Caki2 (cell line): ENCODE measurements at regions not wholly inside any gene's neighbourhood (a gene's known extent, or its start where the extent isn't known, plus 50 kb on each side); places are given as distances from the start of the nearest gene placed in this dataset.

Experiments used
- DNase-seq: peaks from one replicate; pipeline ENCODE4 v3.0.0-alpha.2; 2015; ENCODE audit warnings: low read depth
- in situ Hi-C: cut with HindIII; loops from 2 replicates; pipeline ENCODE4 v1.10.0; 2016; ENCODE audit warnings: low sequenced_read_pairs, low pct_unique_long_range_greater_than_20kb, mixed read lengths

DNA sequence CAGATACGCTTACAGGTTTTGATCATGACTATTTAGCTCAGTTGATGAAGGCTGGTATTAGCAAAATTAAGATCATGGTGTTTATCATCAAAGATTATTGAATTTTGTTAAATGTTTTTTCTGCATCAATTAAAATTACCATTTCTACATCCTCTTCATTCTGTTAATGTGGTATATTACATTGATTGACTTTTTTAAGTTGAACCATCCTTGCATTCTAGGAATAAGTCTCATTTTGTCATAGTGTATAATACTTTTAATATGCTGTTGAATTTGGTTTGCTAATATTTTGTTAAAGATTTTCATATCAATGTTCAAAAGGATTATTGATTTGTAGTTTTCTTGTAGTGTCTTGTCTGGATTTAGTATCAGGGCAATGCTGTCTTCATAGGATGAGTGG lies 142.4 kb downstream of the LYPLAL1 start:
- in situ Hi-C loops: no loop called here
- DNase-seq: no peak

DNA sequence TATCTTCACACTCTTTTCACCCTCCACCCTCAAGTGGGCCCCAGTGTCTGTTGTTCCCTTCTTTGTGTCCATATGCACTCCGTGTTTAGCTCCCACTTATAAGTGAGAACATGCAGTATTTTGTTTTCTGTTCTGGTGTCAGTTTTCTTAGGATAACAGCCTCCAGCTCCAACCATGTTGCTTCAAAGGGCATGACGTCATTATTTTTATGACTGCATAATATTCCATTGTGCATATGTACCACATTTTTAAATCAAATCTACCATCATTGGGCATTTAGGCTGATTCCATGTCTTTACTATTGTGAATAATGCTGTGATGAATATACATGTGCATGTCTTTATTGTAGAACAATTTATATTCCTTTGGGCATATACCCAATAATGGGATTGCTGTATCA lies 140.3 kb downstream of the LYPLAL1 start:
- in situ Hi-C loops: no loop called here
- DNase-seq: no peak

GRCh38 chr1:219312967-219313366 lies 139.3 kb downstream of the LYPLAL1 start:
- in situ Hi-C loops: no loop called here
- DNase-seq: peak; percentile 78

DNA sequence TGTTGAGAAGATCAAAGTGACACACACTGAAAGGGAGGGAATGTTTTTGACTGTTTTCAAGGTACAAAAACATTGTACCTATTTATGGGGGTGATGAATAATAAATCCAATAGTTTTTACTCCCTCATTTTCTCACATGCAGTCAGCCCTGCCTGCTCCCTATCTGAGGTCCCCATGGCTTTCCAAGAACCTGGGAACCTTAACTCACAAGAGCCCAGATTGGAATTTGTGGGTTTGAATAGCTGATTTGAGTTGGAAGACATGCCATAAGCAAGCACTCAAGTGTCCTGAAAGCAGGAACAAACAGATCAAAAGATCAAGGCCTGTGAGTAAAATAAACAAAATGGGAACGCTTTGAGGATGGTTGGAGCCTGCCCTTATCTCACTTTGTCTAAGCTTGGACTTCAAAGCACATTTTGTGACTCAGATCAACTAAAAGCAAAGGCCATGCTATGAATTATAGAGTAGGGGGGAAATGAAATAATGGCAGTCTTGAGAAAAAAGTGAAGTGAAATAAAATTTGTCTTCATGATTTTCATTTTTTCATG lies 136.6 kb downstream of the LYPLAL1 start:
- in situ Hi-C loops: no loop called here
- no peak for DNase-seq

GRCh38 chr1:219308367-219308766 lies 134.7 kb downstream of the LYPLAL1 start:
- in situ Hi-C loops: no loop called here
- no peak for DNase-seq

DNA sequence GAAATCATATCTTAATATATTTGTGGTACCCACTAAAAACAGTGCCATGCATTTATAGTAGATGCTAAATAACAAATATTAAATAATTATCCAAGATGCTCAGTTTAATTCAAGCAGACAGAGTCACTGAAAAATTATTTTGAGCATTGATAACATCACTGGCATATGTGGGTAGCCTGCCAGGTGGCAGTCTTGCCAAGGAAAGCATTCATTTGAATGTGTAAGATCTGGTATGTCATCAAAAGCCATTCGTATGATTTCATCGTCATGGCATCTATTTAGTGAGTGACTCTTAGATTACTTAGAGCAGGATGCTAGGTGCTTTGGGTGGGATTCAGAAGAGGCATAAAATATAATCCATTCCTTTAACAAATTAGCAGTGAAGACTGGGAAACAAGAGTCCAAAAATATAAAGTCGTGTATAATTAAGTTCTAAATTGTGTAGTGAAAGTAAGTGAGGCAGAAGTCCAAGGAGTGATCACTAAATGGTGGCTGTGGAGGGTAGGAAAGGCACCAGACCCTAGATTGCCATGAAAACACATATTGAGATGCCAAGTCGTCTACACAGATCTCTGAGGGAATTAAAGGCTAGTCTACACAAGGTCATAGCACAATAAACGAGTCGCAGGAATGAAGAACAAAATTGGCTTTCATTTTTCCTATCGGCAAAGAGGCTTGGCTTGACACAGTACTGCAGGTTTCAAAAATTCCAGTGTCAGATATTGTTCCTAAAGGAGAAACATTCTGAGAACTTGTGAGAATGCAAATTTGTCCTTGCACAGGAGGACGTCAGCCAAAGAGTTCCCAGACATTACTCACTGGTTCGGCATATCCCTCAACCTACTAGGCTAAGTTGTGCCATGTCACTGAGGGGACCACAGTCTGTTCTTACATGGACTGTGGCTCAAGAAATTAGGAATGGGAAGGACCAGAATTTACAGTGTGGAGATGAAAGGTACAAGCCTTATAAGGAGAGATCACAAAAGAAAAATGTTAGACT lies 130.8 kb downstream of the LYPLAL1 start:
- peak; percentile 18 for DNase-seq

DNA sequence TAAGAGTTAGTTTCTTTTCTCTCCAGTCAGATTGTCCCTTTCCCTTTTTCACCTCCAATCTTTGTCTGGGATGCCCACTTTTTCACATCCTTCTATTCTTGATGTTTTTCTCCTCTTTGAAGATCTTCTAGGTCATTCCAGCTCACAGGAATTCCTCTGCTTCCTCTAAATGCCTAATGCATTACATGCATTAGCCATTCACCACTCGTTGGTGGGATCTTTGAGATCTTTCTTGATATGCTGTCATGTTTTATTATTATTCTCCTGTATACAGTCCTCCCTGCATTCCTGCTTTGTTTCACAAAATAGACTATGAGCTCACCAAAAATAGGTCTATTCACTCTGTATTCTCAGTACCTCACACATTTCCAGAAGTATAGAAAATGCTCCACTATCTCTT lies 129.0 kb downstream of the LYPLAL1 start:
- in situ Hi-C loops: no loop called here
- DNase-seq: no peak

More for the DNA sequence above, 130.8 kb downstream of the LYPLAL1 start:
- in situ Hi-C loops: no loop called here

- DNase-seq: no peak
- in situ Hi-C loops: no loop called here
These were observed 125.7 kb downstream of the LYPLAL1 start for GRCh38 chr1:219299420-219299819.

DNA sequence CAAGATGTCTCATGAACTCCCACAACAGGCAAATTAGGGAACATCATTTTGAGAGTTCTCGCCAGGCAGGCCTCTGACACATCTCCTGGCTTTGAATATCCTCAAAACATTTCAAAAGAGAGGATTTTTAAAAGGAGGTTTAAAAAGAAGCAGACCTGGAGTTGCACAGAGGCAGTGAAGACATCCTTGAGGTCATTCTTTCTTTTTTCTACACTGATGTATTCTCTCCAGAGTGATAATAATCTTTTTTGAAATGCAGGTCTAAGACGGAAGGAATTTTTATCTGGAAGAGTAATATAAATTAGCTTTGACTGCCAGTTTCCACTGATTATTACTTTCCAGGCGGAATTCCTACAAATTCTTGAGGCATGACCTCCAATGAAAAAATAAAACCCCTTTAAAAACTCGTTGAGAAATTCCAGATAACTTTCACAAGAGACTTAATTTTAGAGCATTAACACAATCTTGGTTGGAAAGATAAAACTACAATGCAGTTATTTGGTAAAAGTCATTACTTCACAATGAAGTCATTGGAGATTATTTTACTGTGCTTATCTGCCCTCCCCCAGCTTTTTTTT lies 125.0 kb downstream of the LYPLAL1 start:
- peak; percentile 21 for DNase-seq
- in situ Hi-C loops: no loop called here

DNA sequence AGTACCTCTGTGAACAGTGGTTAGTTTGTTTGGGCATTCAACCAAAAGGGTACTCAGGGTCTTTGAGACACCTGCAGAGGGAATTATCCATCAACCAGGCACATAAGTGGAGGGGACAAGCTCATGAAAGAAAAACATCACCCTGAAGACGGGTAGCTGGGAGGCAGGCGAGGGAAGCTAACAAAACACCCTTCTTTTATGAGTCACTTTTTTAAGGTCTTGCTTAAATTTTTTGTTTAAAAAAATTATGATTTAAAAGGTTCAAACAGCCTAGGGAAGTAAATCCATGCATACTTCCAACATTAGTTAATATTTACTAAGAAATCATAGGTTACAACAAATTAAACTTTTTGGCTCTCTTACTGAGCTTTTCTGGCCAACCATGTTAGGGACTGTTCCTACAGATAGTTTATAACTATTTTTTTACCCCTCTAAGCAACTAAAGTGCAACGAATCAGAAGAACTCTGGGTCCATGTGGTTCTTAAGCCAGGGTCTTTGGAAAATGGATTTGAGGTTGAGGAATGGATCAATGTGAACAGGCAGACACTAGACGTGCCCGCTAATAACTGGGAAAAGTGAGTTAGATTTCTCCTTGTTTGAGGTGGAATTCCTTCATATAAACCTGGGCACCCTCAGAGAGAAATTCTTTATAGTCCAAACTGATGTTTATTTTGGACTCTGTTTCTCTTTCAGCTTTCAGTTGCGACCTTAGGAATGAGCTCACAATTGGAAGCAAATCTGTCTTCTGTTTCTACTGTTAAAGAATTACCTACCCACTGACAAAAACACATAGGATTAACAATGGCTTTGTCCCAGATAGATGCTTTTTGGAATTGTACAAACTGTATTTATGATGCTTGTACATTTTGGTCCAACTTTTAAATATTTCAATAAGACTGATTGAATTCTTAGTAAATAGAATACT lies 123.0 kb downstream of the LYPLAL1 start:
- in situ Hi-C loops: no loop called here
- DNase-seq: no peak

DNA sequence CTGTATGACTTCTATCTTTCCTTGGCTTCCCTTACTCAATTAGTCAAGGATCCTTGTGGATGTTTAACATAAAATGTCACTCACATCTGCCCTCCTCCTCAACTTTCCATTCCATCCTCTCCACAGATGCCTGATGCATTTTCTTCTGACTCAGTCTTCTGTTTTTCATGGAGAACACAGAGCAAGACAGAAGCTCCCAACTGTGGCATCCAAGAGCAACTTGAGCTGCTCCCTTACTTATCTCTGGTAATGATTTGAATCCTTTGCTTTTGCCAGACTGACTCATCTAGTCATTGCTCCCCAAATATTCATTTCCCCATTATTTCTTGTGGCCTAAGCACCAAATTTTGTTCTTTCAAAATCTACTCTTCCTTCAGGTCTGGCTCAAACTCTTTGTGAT lies 120.6 kb downstream of the LYPLAL1 start:
- in situ Hi-C loops: no loop called here
- DNase-seq: no peak

DNA sequence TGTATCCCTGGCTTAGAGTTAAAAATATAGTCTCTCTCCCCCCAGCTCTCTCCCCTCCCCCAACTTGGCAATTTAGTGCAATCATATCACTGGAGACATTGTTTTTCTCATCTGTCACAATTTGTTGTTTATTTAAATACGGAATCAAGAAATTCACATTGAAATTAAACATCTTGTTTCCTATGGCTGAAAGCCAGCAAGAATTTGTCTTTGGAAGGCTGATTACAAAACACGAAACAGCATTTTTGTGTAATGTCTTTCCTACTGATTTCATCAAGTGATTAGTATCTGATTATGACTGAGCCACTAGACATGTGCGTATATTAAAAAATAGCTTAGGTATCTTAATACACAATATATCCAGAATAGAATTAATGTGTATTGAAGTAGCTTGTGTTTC lies 119.7 kb downstream of the LYPLAL1 start:
- DNase-seq: no peak
- in situ Hi-C loops: no loop called here

DNA sequence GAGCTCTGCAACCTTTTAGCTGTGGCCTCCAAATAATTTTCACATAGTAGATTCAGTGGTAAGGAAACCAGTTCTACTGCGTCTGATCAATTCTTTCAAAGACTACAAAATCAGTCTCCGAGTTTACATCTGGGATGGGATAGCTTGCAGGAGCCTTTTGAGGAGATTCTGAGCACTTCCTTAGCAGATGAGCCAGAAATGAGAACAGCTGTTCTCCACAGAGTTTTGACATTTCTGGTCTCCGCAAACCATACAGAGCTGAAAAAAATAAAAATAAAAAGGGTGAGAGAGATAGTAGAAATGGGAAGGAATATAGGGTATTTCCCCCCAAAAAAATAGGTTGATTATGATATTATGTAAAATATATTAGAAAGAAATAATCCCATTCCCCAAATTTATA lies 119.3 kb downstream of the LYPLAL1 start:
- DNase-seq: no peak
- in situ Hi-C loops: no loop called here

DNA sequence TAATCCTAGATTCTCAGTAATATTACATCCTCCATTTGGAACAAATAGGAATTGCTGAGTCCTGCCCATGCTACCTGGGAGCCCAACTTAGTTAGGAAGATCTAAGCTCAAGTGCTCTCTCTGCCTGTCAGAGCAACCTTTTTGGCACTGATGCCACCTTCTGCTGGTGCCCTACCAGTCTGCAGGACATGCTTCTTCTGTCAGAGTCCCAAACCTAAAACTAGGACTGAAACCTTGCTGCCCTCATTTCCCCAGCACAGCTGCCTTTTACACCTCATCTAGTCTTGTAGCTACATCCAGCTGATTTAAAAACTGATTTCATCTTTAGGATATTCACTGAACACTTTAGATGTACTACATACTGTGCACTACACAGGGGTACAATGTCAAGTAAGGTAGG lies 118.7 kb downstream of the LYPLAL1 start:
- in situ Hi-C loops: no loop called here
- DNase-seq: no peak

DNA sequence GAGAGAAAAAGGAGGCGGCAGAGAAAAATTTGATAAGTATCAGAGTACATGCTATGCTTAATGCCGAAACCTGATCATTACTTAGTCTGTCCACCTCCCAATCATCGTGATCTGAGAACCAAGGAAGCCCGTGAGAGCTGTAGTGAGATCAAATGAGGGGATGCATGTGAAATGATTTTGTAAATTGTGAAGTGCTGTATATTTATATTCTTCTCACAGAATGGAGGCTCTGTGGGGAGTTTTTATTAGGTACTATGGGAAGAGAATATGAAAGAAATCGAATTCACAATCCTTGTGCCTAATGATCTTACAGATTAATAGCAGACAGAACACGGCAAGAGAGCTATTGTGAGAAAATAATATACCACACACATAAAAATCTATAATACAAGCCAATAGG lies 115.5 kb downstream of the LYPLAL1 start:
- no peak for DNase-seq
- in situ Hi-C loops: no loop called here

DNA sequence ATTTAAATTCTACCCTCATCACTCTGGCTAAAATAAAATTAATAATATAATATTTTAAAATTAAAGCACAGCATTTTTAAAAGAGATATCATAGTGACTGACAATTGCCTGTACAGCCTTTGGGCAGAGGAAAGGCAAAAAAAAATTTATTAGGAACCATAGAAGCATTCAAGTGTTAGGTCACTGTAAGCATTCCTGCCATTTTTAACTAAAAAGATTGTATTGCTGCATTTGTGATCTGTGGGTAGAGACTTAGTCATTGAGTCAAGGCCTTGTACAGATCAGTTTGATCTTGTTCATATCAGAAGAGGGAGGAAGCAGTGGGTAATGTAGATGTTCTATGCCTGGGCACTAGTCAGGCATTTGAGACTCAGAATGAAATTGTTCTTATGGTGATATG lies 109.9 kb downstream of the LYPLAL1 start:
- in situ Hi-C loops: no loop called here
- no peak for DNase-seq

DNA sequence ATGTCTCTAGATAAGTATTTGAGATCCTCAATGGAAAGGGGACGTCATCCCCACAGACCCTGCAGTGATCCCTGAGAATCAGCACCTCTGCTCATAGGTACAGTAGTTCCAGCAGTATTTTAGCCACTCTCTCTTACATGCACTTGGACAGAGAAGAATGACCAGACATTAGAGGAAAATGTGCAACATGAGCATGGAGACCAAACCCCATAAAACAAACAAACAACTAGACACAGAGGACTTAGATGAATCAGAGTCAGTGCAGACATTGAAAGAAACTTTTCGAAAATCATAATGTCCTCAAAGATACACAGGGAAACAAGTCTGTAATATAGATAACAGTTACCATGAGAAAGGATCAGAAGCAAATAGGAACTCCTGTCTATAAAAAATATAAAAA lies 108.2 kb downstream of the LYPLAL1 start:
- DNase-seq: no peak
- in situ Hi-C loops: no loop called here

GRCh38 chr1:219279017-219279770 lies 105.5 kb downstream of the LYPLAL1 start:
- in situ Hi-C loops: no loop called here
- no peak for DNase-seq
